H9 (cell line): ENCODE measurements at regions not wholly inside any gene's neighbourhood (a gene's known extent, or its start where the extent isn't known, plus 50 kb on each side); places are given as distances from the start of the nearest gene placed in this dataset.

Source experiments
- DNase-seq: peaks from one replicate; pipeline ENCODE4 v3.0.0-alpha.2; 2017
- H2AFZ ChIP-seq: one replicate; pipeline ENCODE4 v1.6.1; 2013; ENCODE audit warnings: mild to moderate bottlenecking, low read length, control low read depth, moderate library complexity
- H2AK5ac ChIP-seq: 2 replicates; pipeline ENCODE4 v1.6.1; 2013; ENCODE audit warnings: low read length, control low read depth, mixed read lengths; ENCODE audit not compliant: insufficient read length
- H2BK120ac ChIP-seq: one replicate; pipeline ENCODE4 v1.6.1; 2013; ENCODE audit warnings: low read depth, mild to moderate bottlenecking, low read length, control low read depth, inconsistent platforms; ENCODE audit not compliant: poor library complexity, severe bottlenecking
- H2BK12ac ChIP-seq: 2 replicates; pipeline ENCODE4 v1.6.1; 2013; ENCODE audit warnings: low read length, control low read depth, mixed read lengths, low read depth; ENCODE audit not compliant: insufficient read length
- H2BK15ac ChIP-seq: 2 replicates; pipeline ENCODE4 v1.6.1; 2013; ENCODE audit warnings: low read depth, low read length, control low read depth
- H2BK20ac ChIP-seq: one replicate; pipeline ENCODE4 v1.6.1; 2013; ENCODE audit warnings: low read depth, mild to moderate bottlenecking, low read length, control low read depth, inconsistent platforms; ENCODE audit not compliant: poor library complexity, severe bottlenecking
- H2BK5ac ChIP-seq: 2 replicates; pipeline ENCODE4 v1.6.1; 2013; ENCODE audit warnings: low read length, control low read depth, mixed read lengths; ENCODE audit not compliant: insufficient read length
- H3K14ac ChIP-seq: 2 replicates; pipeline ENCODE4 v1.6.1; 2013; ENCODE audit warnings: low read length, control low read depth; ENCODE audit not compliant: insufficient read depth
- H3K18ac ChIP-seq: 2 replicates; pipeline ENCODE4 v1.6.1; 2013; ENCODE audit warnings: low read depth, mild to moderate bottlenecking, mixed read lengths, low read length, control low read depth; ENCODE audit not compliant: insufficient read length
- H3K23ac ChIP-seq: 2 replicates; pipeline ENCODE4 v1.6.1; 2013; ENCODE audit warnings: low read length, control low read depth, mixed read lengths, low read depth; ENCODE audit not compliant: insufficient read length
- H3K23me2 ChIP-seq: 2 replicates; pipeline ENCODE4 v1.6.1; 2013; ENCODE audit warnings: low read depth, mild to moderate bottlenecking, mixed read lengths, low read length, control low read depth; ENCODE audit not compliant: insufficient read length, poor library complexity, severe bottlenecking
- H3K27ac ChIP-seq: 2 replicates; pipeline ENCODE4 v1.5.1; 2013; ENCODE audit warnings: low read length, control low read depth, mixed read lengths, low read depth; ENCODE audit not compliant: insufficient read length
- H3K27me3 ChIP-seq: 2 replicates; pipeline ENCODE4 v1.6.1; 2013; ENCODE audit warnings: low read length, control low read depth, inconsistent platforms; ENCODE audit not compliant: insufficient read depth
- H3K4ac ChIP-seq: 2 replicates; pipeline ENCODE4 v1.6.1; 2013; ENCODE audit warnings: low read depth, mild to moderate bottlenecking, control low read depth, inconsistent platforms, low read length, moderate library complexity
- H3K4me1 ChIP-seq: 2 replicates; pipeline ENCODE4 v1.6.1; 2013; ENCODE audit warnings: low read length, control low read depth, inconsistent platforms; ENCODE audit not compliant: insufficient read depth
- H3K4me2 ChIP-seq: 2 replicates; pipeline ENCODE4 v1.6.1; 2013; ENCODE audit warnings: low read length, control low read depth, mixed read lengths; ENCODE audit not compliant: insufficient read length, insufficient read depth
- H3K56ac ChIP-seq: 2 replicates; pipeline ENCODE4 v1.6.1; 2013; ENCODE audit warnings: low read depth, mild to moderate bottlenecking, mixed read lengths, low read length, control low read depth; ENCODE audit not compliant: insufficient read length
- H3K79me1 ChIP-seq: 2 replicates; pipeline ENCODE4 v1.6.1; 2013; ENCODE audit warnings: low read depth, mild to moderate bottlenecking, moderate library complexity, low read length, control low read depth, inconsistent platforms; ENCODE audit not compliant: insufficient read depth, poor library complexity, severe bottlenecking
- H3K79me2 ChIP-seq: 2 replicates; pipeline ENCODE4 v1.6.1; 2013; ENCODE audit warnings: low read length, control low read depth, inconsistent platforms; ENCODE audit not compliant: insufficient read depth
- H3K9ac ChIP-seq: 2 replicates; pipeline ENCODE4 v1.6.1; 2013; ENCODE audit warnings: low read length, control low read depth, mixed read lengths; ENCODE audit not compliant: insufficient read length; ENCODE audit errors: extremely low read depth
- H3K9me3 ChIP-seq: one replicate; pipeline ENCODE4 v1.6.1; 2013; ENCODE audit warnings: low read depth, low read length, inconsistent platforms; ENCODE audit not compliant: control insufficient read depth
- H3T11ph ChIP-seq: one replicate; pipeline ENCODE4 v1.6.1; 2013; ENCODE audit warnings: mild to moderate bottlenecking, low read length, control low read depth, inconsistent platforms
- H4K20me1 ChIP-seq: one replicate; pipeline ENCODE4 v1.6.1; 2013; ENCODE audit not compliant: control insufficient read depth, insufficient read length, insufficient read depth
- H4K5ac ChIP-seq: 2 replicates; pipeline ENCODE4 v1.6.1; 2013; ENCODE audit warnings: low read depth, mild to moderate bottlenecking, mixed read lengths, low read length, control low read depth; ENCODE audit not compliant: insufficient read length
- H4K8ac ChIP-seq: replicated peaks from 2 replicates; pipeline ENCODE4 v1.6.1; 2013; ENCODE audit warnings: low read length, control low read depth, mixed read lengths, low read depth; ENCODE audit not compliant: insufficient read length
- H4K91ac ChIP-seq: 2 replicates; pipeline ENCODE4 v1.6.1; 2013; ENCODE audit warnings: low read depth, mild to moderate bottlenecking, moderate library complexity, mixed read lengths, low read length, control low read depth; ENCODE audit not compliant: insufficient read length
- H3K27ac Mint-ChIP-seq, 3 experiments: 2 replicates in 2 of 3; 3 replicates in 1 of 3; pipeline ENCODE4 v1.8.0; 2020 to 2021; ENCODE audit warnings: mixed read lengths in 3 of 3, mild to moderate bottlenecking in 1 of 3, moderate library complexity in 1 of 3
- H3K27me3 Mint-ChIP-seq: 2 replicates; pipeline ENCODE4 v1.8.0; 2021; ENCODE audit warnings: low read depth, mild to moderate bottlenecking, moderate library complexity, mixed read lengths
- H3K36me3 Mint-ChIP-seq, 3 experiments: 2 replicates in 2 of 3; 3 replicates in 1 of 3; pipeline ENCODE4 v1.8.0; 2020 to 2021; ENCODE audit warnings: low read depth in 3 of 3, mixed read lengths in 3 of 3; ENCODE audit not compliant: insufficient read depth in 1 of 3
- H3K4me1 Mint-ChIP-seq, 2 experiments: 2 replicates each; pipeline ENCODE4 v1.8.0; 2020; ENCODE audit warnings: mixed read lengths in 2 of 2
- H3K4me3 Mint-ChIP-seq, 2 experiments: 2 replicates in 1 of 2; 3 replicates in 1 of 2; pipeline ENCODE4 v1.8.0; 2020 to 2021; ENCODE audit warnings: mild to moderate bottlenecking in 2 of 2, mixed read lengths in 2 of 2, moderate library complexity in 1 of 2
- H3K9me3 Mint-ChIP-seq, 2 experiments: 2 replicates in 1 of 2; 3 replicates in 1 of 2; pipeline ENCODE4 v1.8.0; 2020; ENCODE audit warnings: mild to moderate bottlenecking in 2 of 2, mixed read lengths in 2 of 2, moderate library complexity in 1 of 2
- CTCF ChIP-seq: fragments of 200-600 bp; sonication (generic); conservative IDR thresholded peaks from 3 replicates; pipeline ENCODE4 v1.8.0; 2021; ENCODE audit warnings: antibody characterized with exemption, mild to moderate bottlenecking
- WGBS: extraction: QIAGEN DNeasy Blood & Tissue Kit; methylation state at CpG from one replicate; pipeline ENCODE4 v1.1.7; 2013; ENCODE audit warnings: missing lambda C conversion rate, low lambda C conversion rate, mixed read lengths; ENCODE audit not compliant: insufficient read length; ENCODE audit errors: extremely low coverage; 5-methylcytosine and 5-hydroxymethylcytosine counted together

GRCh38 chr6:105739764-105740163 is 336.9 kb upstream of the PREP start:
- H3K9me3 ChIP-seq = no peaks in the 10 kb centered on the region
- no peaks in the 10 kb centered on the region for H3K23me2 ChIP-seq
- no peak overlapping the region for H4K91ac ChIP-seq
- no CpG with 5 or more reads among the region's 2 CpGs for WGBS
- no peak for DNase-seq
- no peak overlapping the region for H4K5ac ChIP-seq
- no peak for TF ChIP-seq CTCF
- H3K18ac ChIP-seq = no peak overlapping the region
- Mint-ChIP-seq H3K9me3 (peaks cover 4 to 8% of the 10 kb centered on the region in 2 experiments; a peak in 4 of 5 replicates), H3K27ac (no peak overlapping the region), H3K4me1 (peaks cover 15 to 35% of the 10 kb centered on the region in 2 experiments), H3K27me3 (no peaks in the 10 kb centered on the region; the same call in 1 of the 2 replicates), H3K4me3 (no peak overlapping the region), H3K36me3 (peaks cover 0 to 10% (median 2%) of the 10 kb centered on the region in 3 experiments; a peak in 2 of 7 replicates)
- no peak overlapping the region for H3K9ac ChIP-seq
- no peak overlapping the region for H3K27ac ChIP-seq
- no peak overlapping the region for H3K56ac ChIP-seq
- H2BK20ac ChIP-seq = no peak overlapping the region
- no peaks in the 10 kb centered on the region for H3K79me1 ChIP-seq
- no peak overlapping the region for H3T11ph ChIP-seq
- H3K4ac ChIP-seq = no peak overlapping the region
- peaks cover 3% of the 10 kb centered on the region; the same call in 1 of the 2 replicates for H3K4me1 ChIP-seq
- H2BK15ac ChIP-seq = no peak overlapping the region
- no peak overlapping the region for H3K4me2 ChIP-seq
- H3K23ac ChIP-seq = no peak overlapping the region
- H2BK12ac ChIP-seq = no peak overlapping the region
- H4K20me1 ChIP-seq = no peaks in the 10 kb centered on the region
- no peak overlapping the region for H2BK120ac ChIP-seq
- H3K27me3 ChIP-seq = no peaks in the 10 kb centered on the region
- H2BK5ac ChIP-seq = no peak overlapping the region
- no peaks in the 10 kb centered on the region for H3K79me2 ChIP-seq
- no peak overlapping the region for H3K14ac ChIP-seq
- no peak overlapping the region for H2AK5ac ChIP-seq
- no peak overlapping the region for H4K8ac ChIP-seq
- H2AFZ ChIP-seq = no peak overlapping the region
